B cell (primary cell): ENCODE measurements at regions not wholly inside any gene's neighbourhood (a gene's known extent, or its start where the extent isn't known, plus 50 kb on each side); places are given as distances from the start of the nearest gene placed in this dataset.

Source experiments
- ATAC-seq: fragments of 200-7000 bp; cut with Tn5 transposase; one replicate; pipeline ENCODE4 v1.10.0; 2021; ENCODE audit warnings: low read depth, mild to moderate bottlenecking, moderate number of reproducible peaks, moderate library complexity
- CTCF ChIA-PET: fragments of 350-600 bp; sonication (Branson Sonifier 250); formaldehyde crosslinking; loops from one replicate; lab custom pipeline; 2021; ENCODE audit warnings: antibody characterized with exemption, inconsistent platforms; lab: Charles Lee
- POLR2A ChIA-PET: fragments of 350-600 bp; sonication (Branson Sonifier 250); formaldehyde crosslinking; loops from one replicate; lab custom pipeline; 2021; ENCODE audit warnings: antibody characterized with exemption; lab: Charles Lee
- DNase-seq: peaks from one replicate; pipeline ENCODE4 v3.0.0; 2013
- H2AFZ ChIP-seq: 2 replicates; pipeline ENCODE4 v1.6.1; 2012; ENCODE audit warnings: mild to moderate bottlenecking, low read depth, low read length; ENCODE audit not compliant: insufficient read depth, poor library complexity, severe bottlenecking
- H3K27ac ChIP-seq, 2 donors: 1 replicate in 1 of 2; 2 replicates in 1 of 2; pipeline ENCODE4 v1.5.1; 2012 to 2013; ENCODE audit warnings: low read length in 2 of 2, mild to moderate bottlenecking in 2 of 2, moderate library complexity in 1 of 2
- H3K27me3 ChIP-seq, 4 experiments: fragments of 200-600 bp in 1 of 4; sonication (generic) in 1 of 4; replicated peaks in 1 of 4; 1 replicate in 2 of 4; 2 replicates in 2 of 4; pipeline versions ENCODE4 v1.6.1 to v1.7.0; 2013 to 2016; ENCODE audit warnings: low read length in 3 of 4, mild to moderate bottlenecking in 2 of 4, mixed read lengths in 1 of 4, moderate library complexity in 1 of 4; ENCODE audit not compliant: insufficient read depth in 4 of 4, control insufficient read depth in 3 of 4; ENCODE audit errors: control extremely low read depth in 1 of 4
- H3K36me3 ChIP-seq, 2 experiments: replicated peaks in 1 of 2; 1 replicate in 1 of 2; 2 replicates in 1 of 2; pipeline versions ENCODE4 v1.6.1 to v1.7.1; 2013; ENCODE audit warnings: low read length in 1 of 2; ENCODE audit not compliant: insufficient read depth in 2 of 2, control insufficient read depth in 1 of 2; ENCODE audit errors: control extremely low read depth in 1 of 2, extremely low read depth in 1 of 2
- H3K4me1 ChIP-seq, 2 donors: fragments of 200-600 bp in 1 of 2; sonication (generic) in 1 of 2; 1 replicate in 1 of 2; 2 replicates in 1 of 2; pipeline versions ENCODE4 v1.5.1 to v1.6.1; 2013 to 2017; ENCODE audit warnings: low read length in 2 of 2; ENCODE audit not compliant: control insufficient read depth in 2 of 2, insufficient read depth in 2 of 2
- H3K4me2 ChIP-seq: replicated peaks from 2 replicates; pipeline ENCODE3; 2012; ENCODE audit warnings: mild to moderate bottlenecking, low read depth, low read length; ENCODE audit not compliant: poor library complexity, severe bottlenecking
- H3K4me3 ChIP-seq, 5 experiments: fragments of 200-600 bp in 1 of 5; sonication (generic) in 1 of 5; 1 replicate in 3 of 5; 2 replicates in 2 of 5; pipeline versions ENCODE4 v1.5.1 to v1.7.0; 2011 to 2016; ENCODE audit warnings: low read length in 4 of 5, mild to moderate bottlenecking in 4 of 5, low read depth in 2 of 5, control low read depth in 1 of 5, moderate library complexity in 1 of 5; ENCODE audit not compliant: insufficient read depth in 1 of 5; ENCODE audit errors: control extremely low read depth in 1 of 5, extremely low read depth in 1 of 5
- H3K79me2 ChIP-seq: fragments of 200-600 bp; sonication (generic); one replicate; pipeline ENCODE4 v1.6.0; 2016; ENCODE audit warnings: low read length; ENCODE audit not compliant: control insufficient read depth, insufficient read depth
- H3K9ac ChIP-seq: fragments of 200-600 bp; sonication (generic); 2 replicates; pipeline ENCODE4 v1.6.1; 2017; ENCODE audit warnings: mild to moderate bottlenecking, low read length, moderate library complexity
- H3K9me3 ChIP-seq, 3 donors: one replicate each; pipeline versions ENCODE4 v1.6.1 to v1.7.1; 2013; ENCODE audit warnings: low read length in 2 of 3; ENCODE audit not compliant: control insufficient read depth in 2 of 3, insufficient read depth in 1 of 3; ENCODE audit errors: control extremely low read depth in 1 of 3
- H4K20me1 ChIP-seq: 2 replicates; pipeline ENCODE4 v1.6.0; 2012; ENCODE audit warnings: mild to moderate bottlenecking, low read length; ENCODE audit not compliant: insufficient read depth, control insufficient read depth, poor library complexity, severe bottlenecking
- H3K27ac Mint-ChIP-seq: one replicate; pipeline ENCODE4 v1.8.0; 2021; ENCODE audit warnings: mixed read lengths
- H3K27me3 Mint-ChIP-seq: one replicate; pipeline ENCODE4 v1.8.0; 2021; ENCODE audit warnings: mixed read lengths
- H3K4me1 Mint-ChIP-seq: one replicate; pipeline ENCODE4 v1.8.0; 2021; ENCODE audit warnings: mixed read lengths
- H3K4me3 Mint-ChIP-seq: one replicate; pipeline ENCODE4 v1.8.0; 2021; ENCODE audit warnings: mixed read lengths
- H3K9me3 Mint-ChIP-seq: one replicate; pipeline ENCODE4 v1.8.0; 2022; ENCODE audit warnings: mixed read lengths; ENCODE audit not compliant: insufficient read depth
- EZH2 ChIP-seq: IDR thresholded peaks from 2 replicates; pipeline ENCODE4 v1.6.1; 2012; ENCODE audit warnings: borderline replicate concordance, low read depth, mild to moderate bottlenecking, moderate library complexity, low read length; ENCODE audit not compliant: insufficient read depth, poor library complexity, severe bottlenecking
- WGBS: methylation state at CpG from one replicate; pipeline ENCODE4 v1.1.5; 2013; ENCODE audit warnings: missing lambda C conversion rate; ENCODE audit not compliant: insufficient coverage; 5-methylcytosine and 5-hydroxymethylcytosine counted together
- intact Hi-C: fragments of 100-400 bp; cut with micrococcal nuclease; formaldehyde crosslinking; loops from one replicate; pipeline ENCODE4 v1.10.0; 2022
- TF ChIP-seq, protein P1 (sequence below): fragments of 200-600 bp; IDR thresholded peaks from one replicate; pipeline ENCODE4 v1.8.0; 2022; ENCODE audit warnings: antibody characterized with exemption, mild to moderate bottlenecking

DNA sequence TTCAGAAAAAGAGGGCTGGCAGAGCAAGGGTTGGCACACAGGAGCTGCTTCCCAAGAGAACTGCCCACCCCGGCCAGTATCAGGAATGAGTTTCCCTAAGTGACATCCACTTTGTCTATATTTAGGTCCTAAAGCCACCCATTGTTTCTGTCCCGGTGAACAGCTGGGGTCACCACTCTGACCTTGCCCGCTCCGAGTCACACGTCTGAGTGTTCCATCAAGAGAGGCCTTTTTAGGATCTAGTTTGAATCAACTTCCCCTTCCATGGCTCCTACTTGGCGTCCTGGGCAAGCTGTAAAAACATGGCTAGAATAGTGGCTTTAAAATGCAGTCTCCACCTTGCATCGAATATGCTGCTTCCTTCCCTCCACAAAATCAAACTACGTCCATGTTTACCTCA lies 109.6 kb upstream of the ARHGEF3 start:
- intact Hi-C loops, result loop anchor here (10.0 kb wide), 1 partner anchor 357 kb away; the partner anchor contains the start of gene CCDC66
- Mint-ChIP-seq H3K27ac (no peak overlapping the region), H3K4me3 (no peak overlapping the region), H3K27me3 (no peaks in the 10 kb centered on the region), H3K9me3 (no peaks in the 10 kb centered on the region), H3K4me1 (peaks cover 23% of the 10 kb centered on the region)
- H3K36me3 ChIP-seq, result no peaks in the 10 kb centered on the region
- H3K27me3 ChIP-seq, result no peaks in the 10 kb centered on the region
- no peaks in the 10 kb centered on the region for H3K9me3 ChIP-seq
- H3K79me2 ChIP-seq, result peaks cover 11% of the 10 kb centered on the region
- ATAC-seq (no peak), DNase-seq (no peak)
- H3K27ac ChIP-seq, result no peak overlapping the region
- H3K4me2 ChIP-seq, result no peak overlapping the region
- no peaks in the 10 kb centered on the region for H4K20me1 ChIP-seq
- TF ChIP-seq, protein P1, sequence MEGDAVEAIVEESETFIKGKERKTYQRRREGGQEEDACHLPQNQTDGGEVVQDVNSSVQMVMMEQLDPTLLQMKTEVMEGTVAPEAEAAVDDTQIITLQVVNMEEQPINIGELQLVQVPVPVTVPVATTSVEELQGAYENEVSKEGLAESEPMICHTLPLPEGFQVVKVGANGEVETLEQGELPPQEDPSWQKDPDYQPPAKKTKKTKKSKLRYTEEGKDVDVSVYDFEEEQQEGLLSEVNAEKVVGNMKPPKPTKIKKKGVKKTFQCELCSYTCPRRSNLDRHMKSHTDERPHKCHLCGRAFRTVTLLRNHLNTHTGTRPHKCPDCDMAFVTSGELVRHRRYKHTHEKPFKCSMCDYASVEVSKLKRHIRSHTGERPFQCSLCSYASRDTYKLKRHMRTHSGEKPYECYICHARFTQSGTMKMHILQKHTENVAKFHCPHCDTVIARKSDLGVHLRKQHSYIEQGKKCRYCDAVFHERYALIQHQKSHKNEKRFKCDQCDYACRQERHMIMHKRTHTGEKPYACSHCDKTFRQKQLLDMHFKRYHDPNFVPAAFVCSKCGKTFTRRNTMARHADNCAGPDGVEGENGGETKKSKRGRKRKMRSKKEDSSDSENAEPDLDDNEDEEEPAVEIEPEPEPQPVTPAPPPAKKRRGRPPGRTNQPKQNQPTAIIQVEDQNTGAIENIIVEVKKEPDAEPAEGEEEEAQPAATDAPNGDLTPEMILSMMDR, result no peak
- TF ChIP-seq EZH2, result no peak
- no peak overlapping the region for H3K4me3 ChIP-seq
- H3K9ac ChIP-seq, result no peak overlapping the region
- 87% methylated on average over 7 of the region's 8 CpGs for WGBS
- H3K4me1 ChIP-seq, result peaks cover 9% of the 10 kb centered on the region in 2 donors
- ChIA-PET POLR2A (no interaction called here), CTCF (interaction anchor here (1.4 kb wide), 1 partner anchor 77 kb away, joined by 3 read pairs; no protein-coding TSS in a partner anchor)
- no peak overlapping the region for H2AFZ ChIP-seq

DNA sequence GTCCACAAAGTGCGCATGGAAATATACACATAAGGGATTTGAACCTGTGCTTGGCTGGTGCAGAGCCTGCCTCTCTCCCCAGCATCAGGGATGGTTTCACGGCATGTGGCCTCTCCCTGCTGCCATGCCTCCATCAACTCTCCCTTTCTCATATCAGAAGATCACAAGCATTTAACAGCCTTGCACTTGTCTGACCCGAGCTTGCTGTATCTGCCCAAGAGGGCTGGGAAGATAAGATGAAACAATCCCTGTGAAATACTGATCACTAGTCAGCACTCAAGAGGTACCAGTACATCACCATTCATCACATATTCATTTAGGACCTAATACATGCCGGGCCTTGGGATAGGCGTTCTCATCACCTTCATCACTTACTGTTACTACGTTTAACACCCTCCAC lies 107.6 kb upstream of the ARHGEF3 start:
- Histone ChIP-seq H4K20me1 (no peaks in the 10 kb centered on the region), H2AFZ (no peak overlapping the region), H3K27me3 (no peaks in the 10 kb centered on the region), H3K79me2 (peaks cover 13% of the 10 kb centered on the region), H3K36me3 (no peaks in the 10 kb centered on the region), H3K27ac (no peak overlapping the region), H3K9me3 (no peaks in the 10 kb centered on the region), H3K4me2 (no peak overlapping the region), H3K4me3 (no peak overlapping the region), H3K4me1 (no peaks in the 10 kb centered on the region), H3K9ac (no peak overlapping the region)
- Mint-ChIP-seq H3K4me1 (peaks cover 3% of the 10 kb centered on the region), H3K27ac (no peak overlapping the region), H3K9me3 (no peaks in the 10 kb centered on the region), H3K27me3 (no peaks in the 10 kb centered on the region), H3K4me3 (no peak overlapping the region)
- ATAC-seq (no peak), DNase-seq (no peak)
- ChIA-PET POLR2A (no interaction called here), CTCF (no interaction called here)
- 100% methylated on average over 3 of the region's 6 CpGs for WGBS
- intact Hi-C loops, result no loop called here
- no peak for TF ChIP-seq EZH2
- TF ChIP-seq, protein P1, result no peak
